K562 (cell line): ENCODE measurements at regions not wholly inside any gene's neighbourhood (a gene's known extent, or its start where the extent isn't known, plus 50 kb on each side); places are given as distances from the start of the nearest gene placed in this dataset.

Experiments used
- ATAC-seq: fragments of 200-7000 bp; cut with Tn5 transposase; 3 replicates; pipeline ENCODE4 v1.9.1; 2020; ENCODE audit warnings: moderate library complexity
- BruUV-seq: library from RNA; stranded (reverse); fragments of 400-500 nt; replicated peaks from 2 replicates; lab custom pipeline; 2021; lab: Mats Ljungman, UMichigan
- CTCF ChIA-PET: fragments of 300-600 bp; formaldehyde crosslinking; extraction: SDS; loops from one replicate; lab custom pipeline; 2021; ENCODE audit warnings: low intra/inter-chr PET ratio; lab: Yijun Ruan, JAX
- POLR2A ChIA-PET: fragments of 300-600, 350-650 bp; sonication (Branson Sonifier 250); formaldehyde crosslinking; extraction: SDS; loops from one replicate; lab custom pipeline; 2021; ENCODE audit warnings: antibody characterized with exemption, inconsistent platforms; lab: Yijun Ruan, JAX
- DNase-seq, 4 experiments: peaks; one replicate each; pipeline versions ENCODE4 v3.0.0 to v3.0.0-alpha.2; 2011 to 2018; ENCODE audit warnings: low spot score in 3 of 4, mixed read lengths in 3 of 4; ENCODE audit errors: extremely low read depth in 1 of 4
- FAIRE-seq: peaks from 2 replicates; lab custom pipeline; 2011; peaks lifted over from hg19 to GRCh38; lab: Jason Lieb, UNC
- H2AFZ ChIP-seq: 2 replicates; pipeline ENCODE4 v1.6.0; 2011; ENCODE audit warnings: low read depth, low read length, control low read depth, inconsistent platforms
- H3K27ac ChIP-seq: fragments of 200-600 bp; 3 replicates; pipeline ENCODE4 v1.8.0; 2011; ENCODE audit warnings: low read depth, mild to moderate bottlenecking, control low read depth, inconsistent platforms, low read length, moderate library complexity, mixed read lengths; ENCODE audit errors: extremely low read depth
- H3K27me3 ChIP-seq, 2 experiments: fragments of 300-600 bp in 1 of 2; 2 replicates in 1 of 2; 3 replicates in 1 of 2; pipeline versions ENCODE4 v1.6.0 to v1.8.0; 2011; ENCODE audit warnings: inconsistent platforms in 2 of 2, low read length in 2 of 2, mild to moderate bottlenecking in 1 of 2, mixed read lengths in 1 of 2, moderate library complexity in 1 of 2; ENCODE audit not compliant: control insufficient read depth in 2 of 2, insufficient read depth in 2 of 2
- H3K36me3 ChIP-seq: fragments of 300-600 bp; 3 replicates; pipeline ENCODE4 v1.8.0; 2011; ENCODE audit warnings: mild to moderate bottlenecking, low read length, inconsistent platforms; ENCODE audit not compliant: control insufficient read depth, insufficient read depth
- H3K4me1 ChIP-seq, 2 experiments: fragments of 200-600 bp in 1 of 2; replicated peaks in 1 of 2; 2 replicates in 1 of 2; 3 replicates in 1 of 2; pipeline versions ENCODE4 v1.5.1 to v1.8.0; 2011; ENCODE audit warnings: inconsistent platforms in 2 of 2, low read length in 2 of 2, mild to moderate bottlenecking in 1 of 2, mixed read lengths in 1 of 2, moderate library complexity in 1 of 2; ENCODE audit not compliant: control insufficient read depth in 2 of 2, insufficient read depth in 2 of 2
- H3K4me2 ChIP-seq: 2 replicates; pipeline ENCODE4 v1.6.1; 2011; ENCODE audit warnings: low read length, control low read depth, inconsistent platforms, mixed read lengths; ENCODE audit not compliant: insufficient read depth
- H3K4me3 ChIP-seq: fragments of 200-600 bp; sonication (generic), shearing (Covaris generic); 2 replicates; pipeline ENCODE4 v1.5.1; 2016; ENCODE audit warnings: control low read depth, inconsistent platforms
- H3K79me2 ChIP-seq: fragments of 200-600 bp; 3 replicates; pipeline ENCODE4 v1.8.0; 2011; ENCODE audit warnings: low read length, inconsistent platforms; ENCODE audit not compliant: control insufficient read depth, insufficient read depth
- H3K9ac ChIP-seq, 2 experiments: 2 replicates each; pipeline versions ENCODE4 v1.6.0 to v1.6.1; 2011; ENCODE audit warnings: low read depth in 2 of 2, low read length in 2 of 2, control low read depth in 1 of 2, inconsistent platforms in 1 of 2, mild to moderate bottlenecking in 1 of 2, mixed read lengths in 1 of 2; ENCODE audit not compliant: insufficient read depth in 1 of 2
- H3K9me1 ChIP-seq: one replicate; pipeline ENCODE4 v1.6.0; 2011; ENCODE audit warnings: inconsistent platforms, mild to moderate bottlenecking, low read length, moderate library complexity; ENCODE audit not compliant: control insufficient read depth, insufficient read depth
- H3K9me3 ChIP-seq: replicated peaks from 2 replicates; pipeline ENCODE4 v1.5.1; 2011; ENCODE audit warnings: low read depth, low read length, inconsistent platforms; ENCODE audit not compliant: control insufficient read depth, insufficient read depth
- H4K20me1 ChIP-seq: replicated peaks from 2 replicates; pipeline ENCODE4 v1.6.1; 2011; ENCODE audit warnings: low read length, inconsistent platforms, mixed read lengths; ENCODE audit not compliant: control insufficient read depth, insufficient read depth
- GATAD2A ChIP-seq: fragments of 450-650 bp; IDR thresholded peaks from 2 replicates; pipeline ENCODE4 v1.6.1; 2017
- HNRNPL ChIP-seq: fragments of 200-400 bp; formaldehyde crosslinking; IDR thresholded peaks from 2 replicates; pipeline ENCODE4 v1.6.1; 2017; ENCODE audit warnings: low read depth, mild to moderate bottlenecking, low read length
- MITF ChIP-seq: IDR thresholded peaks from 2 replicates; pipeline ENCODE4 v1.6.1; 2014; ENCODE audit warnings: antibody characterized with exemption
- NR3C1 ChIP-seq: sonication (generic); formaldehyde crosslinking; IDR thresholded peaks from 2 replicates; pipeline ENCODE4 v1.8.1; 2022; ENCODE audit warnings: missing genetic modification reagents
- PRMT5 ChIP-seq: sonication (generic); formaldehyde crosslinking; IDR thresholded peaks from 2 replicates; pipeline ENCODE4 v1.5.0; 2020; ENCODE audit warnings: missing genetic modification reagents
- RBM15 ChIP-seq: fragments of 200-400 bp; formaldehyde crosslinking; IDR thresholded peaks from 2 replicates; pipeline ENCODE4 v1.6.1; 2018; ENCODE audit warnings: mild to moderate bottlenecking, low read length, moderate library complexity; ENCODE audit not compliant: insufficient read depth
- SMARCE1 ChIP-seq: fragments of 450-650 bp; IDR thresholded peaks from 2 replicates; pipeline ENCODE4 v1.7.1; 2016; ENCODE audit warnings: mild to moderate bottlenecking
- STAG1 ChIP-seq: sonication (generic); formaldehyde crosslinking; IDR thresholded peaks from 2 replicates; pipeline ENCODE4 v1.5.0; 2020; ENCODE audit warnings: missing genetic modification reagents, borderline replicate concordance
- TEAD4 ChIP-seq, 2 experiments: sonication (generic) in 1 of 2; formaldehyde crosslinking in 1 of 2; IDR thresholded peaks; 2 replicates each; pipeline versions ENCODE4 v1.6.1 to v1.8.0; 2012 to 2022; ENCODE audit warnings: borderline replicate concordance in 1 of 2, inconsistent platforms in 1 of 2, low read length in 1 of 2, mild to moderate bottlenecking in 1 of 2, missing genetic modification reagents in 1 of 2
- ZBTB11 ChIP-seq, 3 experiments: fragments of 200-800 bp in 1 of 3; fragments of 250-450 bp in 1 of 3; fragments of 450-650 bp in 1 of 3; sonication (Bioruptor Pico) in 1 of 3; sonication (Bioruptor generic) in 1 of 3; formaldehyde crosslinking in 1 of 3; IDR thresholded peaks; 2 replicates each; pipeline versions ENCODE4 v1.6.1 to v1.8.0; 2016 to 2022; ENCODE audit warnings: mild to moderate bottlenecking in 2 of 3, missing genetic modification characterization in 2 of 3, missing compliant biosample characterization in 1 of 3, moderate library complexity in 1 of 3
- ZBTB8A ChIP-seq: fragments of 450-650 bp; IDR thresholded peaks from 2 replicates; pipeline ENCODE4 v1.6.1; 2018; ENCODE audit warnings: mild to moderate bottlenecking, moderate library complexity; ENCODE audit not compliant: partially characterized antibody
- ZNF133 ChIP-seq: fragments of 250-450 bp; sonication (Bioruptor Pico); IDR thresholded peaks from 2 replicates; pipeline ENCODE4 v1.4.0; 2020; ENCODE audit warnings: mild to moderate bottlenecking
- ZNF282 ChIP-seq: sonication (generic); formaldehyde crosslinking; IDR thresholded peaks from 2 replicates; pipeline ENCODE4 v1.8.1; 2023; ENCODE audit warnings: missing genetic modification reagents
- ZNF518B ChIP-seq: fragments of 250-450 bp; sonication (Bioruptor Pico); IDR thresholded peaks from 2 replicates; pipeline ENCODE4 v1.5.0; 2021; ENCODE audit warnings: mild to moderate bottlenecking, moderate library complexity
- ZNF584 ChIP-seq: fragments of 200-800 bp; sonication (Bioruptor generic); IDR thresholded peaks from 2 replicates; pipeline ENCODE4 v1.6.1; 2016; ENCODE audit warnings: low read depth, mild to moderate bottlenecking, missing genetic modification characterization, missing compliant biosample characterization
- ZNF717 ChIP-seq: fragments of 250-450 bp; sonication (Bioruptor Pico); IDR thresholded peaks from 2 replicates; pipeline ENCODE4 v1.5.0; 2021
- WGBS: fragments of 100-300 bp; shearing (Covaris generic); methylation state at CpG from one replicate; pipeline ENCODE4 v1.1.6; 2016; ENCODE audit warnings: low coverage, mixed read lengths; ENCODE audit not compliant: insufficient coverage; ENCODE audit errors: missing lambda C conversion rate; 5-methylcytosine and 5-hydroxymethylcytosine counted together
- in situ Hi-C: fragments of 300-500 bp; cut with MboI; formaldehyde crosslinking; loops from 4 replicates; pipeline ENCODE4 v1.15.0; 2018; ENCODE audit warnings: inconsistent platforms, mixed read lengths
- intact Hi-C: fragments of 100-400 bp; cut with micrococcal nuclease; formaldehyde crosslinking; loops from 2 replicates; pipeline ENCODE4 v1.14.2; 2022

DNA sequence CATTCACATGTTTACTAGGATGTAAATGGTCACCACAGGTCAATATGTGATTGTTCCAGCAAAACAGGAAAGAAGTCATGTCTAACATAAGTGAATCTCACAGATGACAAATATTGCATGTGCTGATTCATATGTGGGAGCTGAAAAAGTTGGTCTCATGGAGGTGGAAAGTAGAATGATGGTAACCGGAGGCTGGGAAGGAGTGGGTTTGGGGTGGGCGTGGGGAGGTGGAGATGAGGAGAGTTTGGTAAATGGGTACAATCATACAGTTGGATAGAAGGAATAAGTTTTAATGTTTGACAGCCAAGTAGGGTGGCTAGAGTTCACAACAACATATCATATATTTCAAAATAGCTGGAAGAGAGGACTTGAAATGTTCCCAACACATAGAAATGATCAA, 83.8 kb upstream of the RANBP3L start:
- Histone ChIP-seq H3K27ac (no peak overlapping the region), H3K9me3 (no peaks in the 10 kb centered on the region), H2AFZ (no peak overlapping the region), H3K4me1 (no peaks in the 10 kb centered on the region; a peak in 1 of 5 replicates), H3K79me2 (no peaks in the 10 kb centered on the region), H3K9ac (no peak overlapping the region), H3K4me3 (no peak overlapping the region), H3K36me3 (no peaks in the 10 kb centered on the region), H4K20me1 (no peaks in the 10 kb centered on the region), H3K4me2 (no peak overlapping the region), H3K9me1 (no peaks in the 10 kb centered on the region), H3K27me3 (peaks cover 0 to 9% of the 10 kb centered on the region in 2 experiments; a peak in 2 of 5 replicates)
- intact Hi-C loops (no loop called here), in situ Hi-C loops (no loop called here)
- no TSS peak for BruUV-seq
- 41% methylated on average over 2 of the region's 2 CpGs for WGBS
- CTCF ChIA-PET = no interaction called here
- POLR2A ChIA-PET = interaction anchor here (1.1 to 4.2 kb wide), 2 partner anchors 8 to 16 kb away, joined by 4 to 15 read pairs; no protein-coding TSS in a partner anchor
- ATAC-seq (no peak), DNase-seq (no peak), FAIRE-seq (no peak)
- TF ChIP-seq NR3C1 (CRISPR knock-in tag) (no peak), ZNF584 (no peak), ZNF518B (CRISPR knock-in tag) (no peak), TEAD4 (IDR thresholded peaks at IDR 0.05; ENCODE audit: low read length) (no peak), TEAD4 (CRISPR knock-in tag; IDR thresholded peaks at IDR 0.05; ENCODE audit: borderline replicate concordance) (no peak), STAG1 (CRISPR knock-in tag) (no peak), RBM15 (no peak), HNRNPL (no peak), SMARCE1 (no peak), ZNF717 (CRISPR knock-in tag) (no peak), ZBTB11 (CRISPR knock-in tag; IDR thresholded peaks at IDR 0.05) (no peak), PRMT5 (CRISPR knock-in tag) (no peak), MITF (no peak), GATAD2A (no peak), ZNF282 (CRISPR knock-in tag) (no peak), ZBTB8A (no peak), ZNF133 (CRISPR knock-in tag) (no peak)
